Erythroblast (primary cell): ENCODE measurements at regions not wholly inside any gene's neighbourhood (a gene's known extent, or its start where the extent isn't known, plus 50 kb on each side); places are given as distances from the start of the nearest gene placed in this dataset.

Source experiments
- GATA1 ChIP-seq: IDR thresholded peaks from 2 replicates; pipeline ENCODE4 v1.6.1; 2011; ENCODE audit warnings: low read depth, mild to moderate bottlenecking, control low read depth, low read length, moderate library complexity
- POLR2A ChIP-seq: IDR thresholded peaks from 2 replicates; pipeline ENCODE4 v1.6.1; 2011; ENCODE audit warnings: mild to moderate bottlenecking, low read length

- TF ChIP-seq POLR2A: no peak
- no peak for TF ChIP-seq GATA1
Measured at GRCh38 chr4:128428397-128428796, 140.8 kb upstream of the PGRMC2 start.
